Activated T-cell treated with anti-CD3 and anti-CD28 coated beads for 4 hours (primary cell): ENCODE measurements at regions not wholly inside any gene's neighbourhood (a gene's known extent, or its start where the extent isn't known, plus 50 kb on each side); places are given as distances from the start of the nearest gene placed in this dataset.

Source experiments
- DNase-seq: peaks from one replicate; pipeline ENCODE4 v3.0.0-alpha.2; 2020

GRCh38 chr21:24188506-24188905 lies 1418.8 kb downstream of the MRPL39 start:
- DNase-seq = no peak

GRCh38 chr21:24183077-24183476 lies 1424.2 kb downstream of the MRPL39 start:
- DNase-seq = no peak

DNA sequence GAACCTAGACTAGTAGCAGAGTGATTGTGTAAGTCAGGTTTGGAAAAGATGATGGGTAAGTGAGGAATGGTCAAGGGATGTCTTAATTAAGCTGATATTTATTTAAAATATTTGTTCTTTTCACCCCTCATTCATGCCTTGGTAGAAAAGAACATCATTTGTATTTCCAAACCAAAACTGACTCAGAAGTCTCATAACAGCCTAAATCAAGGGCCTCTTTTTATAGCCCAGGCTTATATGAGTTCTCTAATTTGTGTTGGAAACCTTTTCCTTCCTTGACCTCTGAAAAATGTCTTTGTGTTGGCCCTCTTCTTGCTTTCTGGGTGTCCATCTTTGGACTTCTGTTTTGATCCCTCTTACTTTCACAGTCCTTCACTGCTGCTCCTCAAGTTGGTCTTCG lies 1428.2 kb downstream of the MRPL39 start:
- no peak for DNase-seq

DNA sequence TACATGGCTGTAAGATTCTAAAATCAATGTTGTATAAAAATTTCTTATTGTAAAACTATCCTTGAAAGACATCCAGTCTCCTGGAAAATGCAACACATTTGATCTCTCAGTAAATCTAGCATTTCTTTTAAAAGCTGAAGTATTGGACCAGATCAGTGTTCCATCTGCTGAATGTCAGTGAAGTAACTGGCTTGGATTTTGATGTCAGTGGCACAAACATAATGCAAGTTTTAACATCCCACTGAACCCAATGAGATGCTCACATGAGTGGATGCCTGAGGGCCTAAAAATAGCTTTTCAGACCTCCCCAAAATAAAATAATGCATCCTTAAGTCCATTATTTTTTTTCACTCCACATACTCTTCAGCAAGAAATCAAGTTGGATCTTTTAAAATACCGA lies 1432.2 kb downstream of the MRPL39 start:
- DNase-seq = no peak

GRCh38 chr21:24171736-24172135 lies 1435.5 kb downstream of the MRPL39 start:
- DNase-seq = no peak

- no peak for DNase-seq
Measured at GRCh38 chr21:24163539-24163938, 1443.7 kb downstream of the MRPL39 start.

DNA sequence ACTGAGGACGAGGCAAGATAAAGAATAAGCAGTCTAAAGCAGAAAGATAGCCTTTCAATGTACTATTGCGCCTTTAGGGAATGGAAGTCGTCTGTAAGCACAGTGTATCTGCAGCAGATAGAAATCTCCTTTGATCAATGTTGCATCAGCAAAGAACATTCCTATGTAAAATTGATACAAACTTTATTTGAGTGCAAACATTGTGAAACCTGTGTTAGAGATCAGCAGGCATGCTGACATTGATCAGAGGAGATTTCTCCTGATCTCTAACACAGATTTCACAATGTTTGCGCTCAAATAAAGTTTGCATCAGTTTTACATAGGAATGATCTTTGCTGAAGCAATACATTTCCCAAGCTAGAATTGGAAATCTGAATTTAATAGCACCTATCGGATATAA lies 1446.8 kb downstream of the MRPL39 start:
- no peak for DNase-seq

DNA sequence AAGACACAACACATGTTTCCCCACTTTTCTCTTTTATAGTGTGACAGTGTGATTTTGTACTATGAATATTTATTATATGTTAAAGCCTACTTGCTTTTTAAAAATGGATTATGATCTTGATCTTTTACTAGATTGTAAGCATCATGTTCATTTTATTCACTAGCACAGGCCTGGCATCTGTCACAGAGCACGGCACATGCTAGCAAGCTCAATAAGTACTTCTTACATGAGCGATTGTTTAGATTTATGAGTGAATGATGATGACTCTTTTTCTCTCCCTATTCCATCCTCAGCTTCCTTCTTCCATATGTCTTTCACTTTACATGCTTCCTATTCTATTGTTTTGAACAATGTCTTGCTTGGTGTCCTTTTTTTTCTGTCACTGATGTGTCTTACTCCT lies 1454.1 kb downstream of the MRPL39 start:
- DNase-seq = no peak

DNA sequence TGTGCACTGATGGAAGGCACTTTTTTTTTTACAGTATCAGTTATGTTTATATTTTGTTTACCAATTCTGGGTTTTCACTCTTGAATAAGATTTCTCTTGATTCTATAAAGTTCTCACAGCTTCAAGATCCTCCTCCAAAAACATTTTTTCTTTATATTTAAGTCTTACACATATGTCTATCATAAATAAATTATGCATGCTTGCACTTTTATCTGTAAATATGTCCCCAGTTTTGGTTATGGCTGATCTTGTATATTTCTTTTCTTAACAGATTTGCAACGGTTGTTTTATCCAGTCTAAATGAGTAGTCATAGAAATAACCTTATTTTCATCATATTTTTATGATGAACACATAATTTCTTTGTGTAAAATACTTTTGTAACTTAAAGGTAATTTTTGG lies 1456.5 kb downstream of the MRPL39 start:
- no peak for DNase-seq

GRCh38 chr21:24148461-24148860 lies 1458.8 kb downstream of the MRPL39 start:
- no peak for DNase-seq

- DNase-seq = no peak
Measured at GRCh38 chr21:24147674-24148073, 1459.6 kb downstream of the MRPL39 start.

GRCh38 chr21:24131056-24131455 lies 1476.2 kb downstream of the MRPL39 start:
- DNase-seq = no peak

DNA sequence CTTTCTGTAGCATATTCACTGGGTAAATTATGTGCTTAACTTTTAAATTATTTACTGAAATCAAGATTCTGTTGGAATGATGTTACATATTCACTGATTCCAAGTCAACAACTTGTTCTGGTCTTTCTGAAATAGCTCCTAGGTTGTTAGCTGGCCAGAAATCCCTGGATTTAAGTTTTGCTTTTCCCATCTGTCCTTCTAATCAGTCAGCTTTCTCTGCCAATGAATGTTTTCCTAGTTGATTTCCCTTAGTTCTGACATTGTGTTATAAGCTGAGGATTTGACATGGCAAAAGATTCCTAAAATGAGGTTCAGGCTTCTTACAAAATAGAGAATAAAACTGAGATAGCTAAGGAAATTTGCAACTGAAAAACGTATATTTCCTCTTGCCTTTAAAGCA lies 1479.6 kb downstream of the MRPL39 start:
- no peak for DNase-seq

DNA sequence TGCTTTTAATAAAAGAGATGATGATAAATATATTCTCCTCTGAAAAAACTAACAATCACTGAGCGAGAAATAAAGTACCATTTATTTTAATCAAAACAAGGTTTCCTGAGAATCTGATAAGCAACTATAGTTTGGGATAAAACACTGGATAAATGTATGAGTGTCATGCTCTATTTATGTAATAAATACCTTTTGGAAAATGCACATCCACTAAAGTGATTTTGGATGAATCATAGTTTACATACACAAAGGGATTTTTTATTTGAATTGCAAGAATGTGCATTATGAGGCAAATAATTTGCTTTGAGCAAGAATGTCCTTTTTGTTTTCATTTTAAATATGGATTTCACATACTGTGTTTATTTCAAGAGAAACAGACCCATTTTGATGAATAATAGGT lies 1483.5 kb downstream of the MRPL39 start:
- DNase-seq = no peak

DNA sequence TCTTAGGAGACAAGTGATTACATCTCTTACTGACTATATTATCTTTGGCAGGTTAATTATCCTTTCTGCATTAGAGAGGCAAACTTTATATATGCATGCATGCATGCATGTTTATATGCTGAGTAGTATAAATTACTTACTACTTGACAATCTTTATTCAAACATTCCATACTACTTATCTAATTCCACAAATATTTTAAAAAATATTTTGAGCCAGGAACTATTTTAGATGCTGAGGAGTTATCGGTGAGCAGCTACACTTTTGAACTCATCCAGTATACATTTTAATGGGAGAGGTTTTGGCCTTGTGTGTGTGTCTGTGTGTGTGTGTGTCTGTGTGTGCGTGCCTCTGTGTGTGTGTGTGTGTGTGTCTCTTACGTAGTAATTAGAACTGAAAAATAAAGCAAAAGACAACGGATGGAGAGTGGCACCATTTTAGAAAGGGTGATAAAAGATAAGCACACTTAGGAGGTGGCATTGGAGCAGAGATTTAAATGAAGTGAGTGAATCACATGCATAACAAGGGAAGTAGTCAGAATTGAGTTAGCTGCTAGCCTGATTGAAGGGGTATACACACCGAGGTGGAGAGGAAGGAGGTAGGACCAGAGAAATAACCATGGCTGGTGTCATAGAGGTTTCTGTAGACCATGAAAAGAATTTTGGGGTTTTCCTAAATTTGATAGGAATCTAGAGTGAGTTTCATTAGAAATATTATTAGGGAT lies 1488.4 kb downstream of the MRPL39 start:
- no peak for DNase-seq

GRCh38 chr21:24115141-24115540 lies 1492.1 kb downstream of the MRPL39 start:
- no peak for DNase-seq

GRCh38 chr21:24112020-24112419 lies 1495.3 kb downstream of the MRPL39 start:
- DNase-seq = no peak

GRCh38 chr21:24110846-24111245 lies 1496.4 kb downstream of the MRPL39 start:
- no peak for DNase-seq

DNA sequence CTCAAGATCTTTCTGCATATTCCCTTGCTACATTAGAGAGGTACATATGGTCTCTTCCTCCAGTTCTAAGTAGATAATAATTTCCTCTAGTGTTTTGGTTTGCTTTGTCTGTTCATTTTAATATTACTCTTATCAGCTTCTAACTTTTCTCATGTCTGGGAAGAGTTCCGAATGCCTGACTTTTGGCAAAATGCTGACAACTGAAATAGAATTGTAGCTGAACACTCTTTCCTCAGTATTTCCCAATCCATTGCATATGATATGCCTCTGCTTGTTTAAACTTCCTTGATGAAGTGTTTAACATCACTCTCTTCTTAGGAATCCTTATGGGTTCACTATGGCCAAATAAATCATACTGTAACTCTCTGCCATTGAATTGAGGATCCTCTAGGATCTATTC lies 1510.1 kb downstream of the MRPL39 start:
- no peak for DNase-seq

DNA sequence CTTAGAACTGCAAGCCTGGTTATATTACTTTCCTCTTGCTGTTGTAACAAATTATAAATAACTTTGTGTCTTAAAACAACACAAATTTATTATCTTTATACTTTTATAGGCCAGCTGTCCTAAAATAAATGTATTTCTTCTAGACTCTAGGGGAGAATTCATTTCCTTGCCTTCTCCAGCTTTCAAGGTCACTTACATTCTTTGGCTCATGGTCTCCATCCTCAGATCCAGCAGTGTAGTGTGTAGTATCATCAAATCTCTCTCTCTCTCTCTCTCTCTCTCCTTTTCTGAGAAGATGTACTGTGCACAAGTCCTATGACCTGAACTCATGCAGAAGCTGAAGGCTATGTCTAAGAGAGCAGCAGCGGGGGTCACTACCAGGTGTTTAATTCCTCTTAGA lies 1510.6 kb downstream of the MRPL39 start:
- DNase-seq = no peak

DNA sequence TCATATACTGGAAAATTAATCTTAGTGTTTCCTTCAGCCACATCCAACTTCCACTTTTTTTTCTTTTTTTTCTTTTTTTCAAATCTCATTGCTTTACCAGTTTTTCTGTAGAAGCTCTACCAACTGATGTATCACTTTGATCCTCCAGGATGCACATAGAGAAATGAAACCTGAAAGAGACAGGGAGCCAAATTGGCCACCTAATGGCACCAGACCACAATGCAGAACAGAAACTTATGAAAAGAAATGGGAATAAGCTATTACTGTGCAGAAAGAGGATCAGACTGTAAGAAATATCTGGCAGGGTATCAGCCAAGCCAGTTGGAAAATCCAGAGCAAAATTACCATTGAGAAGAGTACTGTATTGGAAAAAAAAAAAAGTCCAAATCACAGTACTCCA lies 1514.2 kb downstream of the MRPL39 start:
- DNase-seq = no peak

- DNase-seq = no peak
Measured at GRCh38 chr21:24076179-24076578, 1531.1 kb downstream of the MRPL39 start.

DNA sequence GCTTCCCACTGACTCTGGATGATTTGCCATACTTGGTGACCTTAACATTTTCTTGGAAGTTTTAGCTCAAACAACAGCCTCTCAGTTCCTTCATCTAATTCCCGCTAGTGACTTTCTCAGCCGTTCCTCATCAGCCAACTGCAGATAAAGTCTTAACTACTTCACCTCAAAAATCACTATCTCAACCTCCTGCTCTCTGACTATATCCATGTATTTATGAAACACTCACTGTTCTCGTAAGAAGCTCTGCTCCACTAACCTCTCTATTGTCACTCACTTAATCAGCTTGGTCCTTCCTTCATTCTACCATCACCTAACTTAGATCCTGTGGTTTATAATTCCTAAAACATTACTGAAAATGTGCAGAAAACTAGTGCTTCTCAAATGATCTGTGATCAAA lies 1551.6 kb downstream of the MRPL39 start:
- no peak for DNase-seq

- DNase-seq = no peak
Measured at GRCh38 chr21:24050231-24050630, 1557.0 kb downstream of the MRPL39 start.

GRCh38 chr21:24046829-24047443 lies 1560.3 kb downstream of the MRPL39 start:
- no peak for DNase-seq
